Karpas-422 (cell line): ENCODE measurements at regions not wholly inside any gene's neighbourhood (a gene's known extent, or its start where the extent isn't known, plus 50 kb on each side); places are given as distances from the start of the nearest gene placed in this dataset.
A peak's percentile ranks its signal among the peaks of the same experiment; 100 is the strongest.

Experiments
- DNase-seq: peaks from one replicate; pipeline ENCODE4 v3.0.0-alpha.2; 2015
- H2AFZ ChIP-seq: fragments of 200-600 bp; sonication (generic); 2 replicates; pipeline ENCODE4 v1.6.1; 2014; ENCODE audit warnings: antibody characterized with exemption, low read length, mixed read lengths
- H3K27ac ChIP-seq: fragments of 200-600 bp; sonication (generic); 2 replicates; pipeline ENCODE4 v1.5.1; 2014; ENCODE audit warnings: mild to moderate bottlenecking, low read length, moderate library complexity
- H3K27me3 ChIP-seq: fragments of 200-600 bp; sonication (generic); 2 replicates; pipeline ENCODE4 v1.6.1; 2014; ENCODE audit warnings: low read length, mixed read lengths
- H3K36me3 ChIP-seq: fragments of 200-600 bp; sonication (generic); 2 replicates; pipeline ENCODE4 v1.6.1; 2014; ENCODE audit warnings: low read length, mixed read lengths; ENCODE audit not compliant: insufficient read depth
- H3K4me1 ChIP-seq: fragments of 200-600 bp; sonication (generic); 2 replicates; pipeline ENCODE4 v1.6.1; 2014; ENCODE audit warnings: mild to moderate bottlenecking, low read length, mixed read lengths
- H3K4me2 ChIP-seq: fragments of 200-600 bp; sonication (generic); 2 replicates; pipeline ENCODE4 v1.6.1; 2014; ENCODE audit warnings: low read length, low read depth, mild to moderate bottlenecking; ENCODE audit not compliant: poor library complexity, severe bottlenecking
- H3K4me3 ChIP-seq: fragments of 200-600 bp; sonication (generic); 2 replicates; pipeline ENCODE4 v1.5.1; 2014; ENCODE audit warnings: mild to moderate bottlenecking, antibody characterized with exemption, low read length, mixed read lengths
- H3K79me2 ChIP-seq: fragments of 200-600 bp; sonication (generic); 2 replicates; pipeline ENCODE4 v1.6.1; 2014; ENCODE audit warnings: mild to moderate bottlenecking, low read length, mixed read lengths
- H3K9ac ChIP-seq: fragments of 200-600 bp; sonication (generic); 2 replicates; pipeline ENCODE4 v1.6.0; 2014; ENCODE audit warnings: low read length
- H3K9me2 ChIP-seq: fragments of 200-600 bp; sonication (generic), shearing (Covaris generic); replicated peaks from 2 replicates; pipeline ENCODE4 v1.6.0; 2014; ENCODE audit warnings: mild to moderate bottlenecking, low read length, moderate library complexity; ENCODE audit not compliant: insufficient read depth
- H3K9me3 ChIP-seq: fragments of 300-700, 200-600 bp; sonication (generic); 2 replicates; pipeline ENCODE4 v1.6.1; 2014; ENCODE audit warnings: low read length, mixed read lengths
- H4K20me1 ChIP-seq: fragments of 200-600 bp; sonication (generic); 2 replicates; pipeline ENCODE4 v1.6.1; 2014; ENCODE audit warnings: mild to moderate bottlenecking, antibody characterized with exemption, low read length, low read depth; ENCODE audit not compliant: insufficient read depth

- DNase-seq = no peak
- Histone ChIP-seq H3K79me2 (no peaks in the 10 kb centered on the region), H3K27me3 (no peaks in the 10 kb centered on the region)
Observed at GRCh38 chr18:66757946-66758345, 154.1 kb upstream of the CDH19 start.

GRCh38 chr18:66754335-66754734, 150.4 kb upstream of the CDH19 start:
- H3K4me2 ChIP-seq = no peak overlapping the region
- DNase-seq = no peak
- no peak overlapping the region for H3K27ac ChIP-seq
- H4K20me1 ChIP-seq = no peaks in the 10 kb centered on the region
- peaks cover 62% of the 10 kb centered on the region for H3K9me3 ChIP-seq
- no peaks in the 10 kb centered on the region for H3K79me2 ChIP-seq
- no peaks in the 10 kb centered on the region for H3K36me3 ChIP-seq
- H2AFZ ChIP-seq = no peak overlapping the region
- no peak overlapping the region for H3K4me3 ChIP-seq
- H3K27me3 ChIP-seq = no peaks in the 10 kb centered on the region
- no peaks in the 10 kb centered on the region for H3K9me2 ChIP-seq
- no peaks in the 10 kb centered on the region for H3K4me1 ChIP-seq
- H3K9ac ChIP-seq = no peak overlapping the region

More at GRCh38 chr18:66757946-66758345, 154.1 kb upstream of the CDH19 start:
- Histone ChIP-seq H4K20me1 (no peaks in the 10 kb centered on the region), H3K27ac (no peak overlapping the region), H3K9me3 (peaks cover 66% of the 10 kb centered on the region), H3K9ac (no peak overlapping the region), H3K4me3 (no peak overlapping the region), H3K4me2 (no peak overlapping the region), H3K9me2 (no peaks in the 10 kb centered on the region), H3K4me1 (no peaks in the 10 kb centered on the region), H2AFZ (no peak overlapping the region), H3K36me3 (no peaks in the 10 kb centered on the region)

DNA sequence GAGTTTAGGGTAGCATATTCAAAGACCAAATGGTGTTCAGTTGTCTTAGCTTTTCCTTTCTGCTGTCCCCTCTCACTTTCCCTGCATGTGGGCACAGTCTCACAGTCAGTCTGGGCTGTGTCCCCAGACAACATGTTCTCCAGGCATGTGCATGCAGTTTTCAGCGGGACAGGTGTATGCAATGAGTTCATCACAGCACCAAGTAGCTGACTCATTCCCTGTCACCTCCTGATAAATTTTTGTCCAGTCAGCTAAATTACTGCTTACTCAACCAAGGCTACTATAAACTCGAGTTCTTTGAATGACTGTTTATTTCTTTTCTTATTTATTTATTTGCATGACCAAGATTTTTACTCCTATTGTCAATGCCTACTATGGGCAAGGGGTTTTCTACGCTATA, 148.8 kb upstream of the CDH19 start:
- Histone ChIP-seq H3K27ac (no peak overlapping the region), H3K4me2 (no peak overlapping the region), H3K4me1 (no peaks in the 10 kb centered on the region), H3K9me2 (no peaks in the 10 kb centered on the region), H2AFZ (no peak overlapping the region), H3K9ac (no peak overlapping the region), H4K20me1 (no peaks in the 10 kb centered on the region), H3K4me3 (no peak overlapping the region), H3K9me3 (peaks cover 48% of the 10 kb centered on the region), H3K27me3 (no peaks in the 10 kb centered on the region), H3K79me2 (no peaks in the 10 kb centered on the region), H3K36me3 (no peaks in the 10 kb centered on the region)
- DNase-seq = no peak

- no peaks in the 10 kb centered on the region for H3K79me2 ChIP-seq
- no peaks in the 10 kb centered on the region for H4K20me1 ChIP-seq
- H3K4me2 ChIP-seq = no peak overlapping the region
- H3K4me3 ChIP-seq = no peak overlapping the region
- H3K9ac ChIP-seq = no peak overlapping the region
- no peak overlapping the region for H3K27ac ChIP-seq
- H3K9me2 ChIP-seq = no peaks in the 10 kb centered on the region
- DNase-seq = peak; percentile 35
- H3K27me3 ChIP-seq = no peaks in the 10 kb centered on the region
- H2AFZ ChIP-seq = no peak overlapping the region
- H3K4me1 ChIP-seq = no peaks in the 10 kb centered on the region
- no peaks in the 10 kb centered on the region for H3K36me3 ChIP-seq
- H3K9me3 ChIP-seq = peaks cover 49% of the 10 kb centered on the region
Observed at GRCh38 chr18:66749481-66750035, 145.7 kb upstream of the CDH19 start.

DNA sequence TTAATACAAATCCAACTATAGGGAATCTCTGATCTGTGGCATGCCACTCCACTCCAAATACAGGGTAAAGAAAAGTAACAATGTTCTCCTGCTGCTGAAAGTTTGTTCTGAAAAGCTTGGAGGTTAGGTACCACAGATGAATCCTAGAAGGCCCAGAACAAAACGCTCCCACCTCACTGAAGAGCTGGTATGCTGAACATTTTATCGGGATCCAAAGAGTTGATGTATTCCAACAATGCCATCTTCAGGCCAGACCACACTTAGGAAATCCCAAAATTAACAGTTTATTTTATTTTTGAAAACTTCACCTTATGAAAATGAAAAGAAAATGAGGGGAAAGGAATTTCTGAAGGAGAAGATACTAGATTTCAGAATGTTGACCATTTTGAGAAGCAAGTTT, 145.1 kb upstream of the CDH19 start:
- no peak overlapping the region for H3K4me2 ChIP-seq
- no peak overlapping the region for H3K27ac ChIP-seq
- H4K20me1 ChIP-seq = no peaks in the 10 kb centered on the region
- no peaks in the 10 kb centered on the region for H3K79me2 ChIP-seq
- no peak overlapping the region for H2AFZ ChIP-seq
- DNase-seq = no peak
- 0 out of 2 replicates have a peak, but pooled peaks cover 4% of the 10 kb centered on the region for H3K9me2 ChIP-seq
- H3K4me1 ChIP-seq = no peaks in the 10 kb centered on the region
- no peak overlapping the region for H3K4me3 ChIP-seq
- H3K36me3 ChIP-seq = no peaks in the 10 kb centered on the region
- H3K9ac ChIP-seq = no peak overlapping the region
- peaks cover 44% of the 10 kb centered on the region for H3K9me3 ChIP-seq
- no peaks in the 10 kb centered on the region for H3K27me3 ChIP-seq

- DNase-seq = peak; percentile 5
- Histone ChIP-seq H3K9me2 (0 out of 2 replicates have a peak, but pooled peaks cover 4% of the 10 kb centered on the region), H3K36me3 (no peaks in the 10 kb centered on the region), H3K9me3 (peaks cover 32% of the 10 kb centered on the region), H2AFZ (no peak overlapping the region), H3K4me3 (no peak overlapping the region), H3K79me2 (no peaks in the 10 kb centered on the region), H3K4me2 (no peak overlapping the region), H4K20me1 (no peaks in the 10 kb centered on the region), H3K27me3 (no peaks in the 10 kb centered on the region), H3K9ac (no peak overlapping the region), H3K27ac (no peak overlapping the region), H3K4me1 (no peaks in the 10 kb centered on the region)
Observed at GRCh38 chr18:66742832-66743231, 138.9 kb upstream of the CDH19 start.

GRCh38 chr18:66735933-66736332, 132.0 kb upstream of the CDH19 start:
- Histone ChIP-seq H3K27me3 (no peaks in the 10 kb centered on the region), H3K79me2 (no peaks in the 10 kb centered on the region), H3K9ac (no peak overlapping the region), H3K27ac (no peak overlapping the region), H3K4me3 (no peak overlapping the region), H3K9me2 (no peaks in the 10 kb centered on the region), H4K20me1 (no peaks in the 10 kb centered on the region), H3K4me2 (no peak overlapping the region), H3K4me1 (no peaks in the 10 kb centered on the region), H2AFZ (no peak overlapping the region), H3K9me3 (peaks cover 40% of the 10 kb centered on the region), H3K36me3 (no peaks in the 10 kb centered on the region)
- DNase-seq = no peak

- DNase-seq = no peak
- no peaks in the 10 kb centered on the region for H4K20me1 ChIP-seq
- H3K9ac ChIP-seq = no peak overlapping the region
- no peak overlapping the region for H3K4me3 ChIP-seq
- H3K9me3 ChIP-seq = peaks cover 42% of the 10 kb centered on the region
- no peaks in the 10 kb centered on the region for H3K79me2 ChIP-seq
- no peak overlapping the region for H3K4me2 ChIP-seq
- H3K27me3 ChIP-seq = no peaks in the 10 kb centered on the region
- no peaks in the 10 kb centered on the region for H3K9me2 ChIP-seq
- no peak overlapping the region for H3K27ac ChIP-seq
- H3K36me3 ChIP-seq = no peaks in the 10 kb centered on the region
- H3K4me1 ChIP-seq = no peaks in the 10 kb centered on the region
- H2AFZ ChIP-seq = no peak overlapping the region
Observed at GRCh38 chr18:66734451-66734850, 130.6 kb upstream of the CDH19 start.

- Histone ChIP-seq H3K9me2 (no peaks in the 10 kb centered on the region), H3K4me3 (no peak overlapping the region), H4K20me1 (no peaks in the 10 kb centered on the region), H2AFZ (no peak overlapping the region), H3K9me3 (peaks cover 53% of the 10 kb centered on the region), H3K79me2 (no peaks in the 10 kb centered on the region), H3K27me3 (no peaks in the 10 kb centered on the region), H3K9ac (no peak overlapping the region), H3K4me1 (no peaks in the 10 kb centered on the region), H3K36me3 (no peaks in the 10 kb centered on the region), H3K4me2 (no peak overlapping the region), H3K27ac (no peak overlapping the region)
- no peak for DNase-seq
Observed at GRCh38 chr18:66731890-66732289, 128.0 kb upstream of the CDH19 start.
